WTC11 (cell line): ENCODE measurements at regions not wholly inside any gene's neighbourhood (a gene's known extent, or its start where the extent isn't known, plus 50 kb on each side); places are given as distances from the start of the nearest gene placed in this dataset.
"Not testable (repeated sequence)": the region's sequence is repeated elsewhere in the genome, so short reads cannot be mapped to it uniquely, and the experiment has no call there.

Experiments
- ATAC-seq: fragments of 200-7000 bp; cut with Tn5 transposase; 2 replicates; pipeline ENCODE4 v1.10.0; 2021; ENCODE audit warnings: mild to moderate bottlenecking, moderate library complexity
- CTCF ChIA-PET: fragments of 300-600 bp; sonication (Branson Sonifier 250); formaldehyde crosslinking; loops from one replicate; lab custom pipeline; 2021; ENCODE audit warnings: antibody characterized with exemption; lab: Charles Lee
- POLR2A ChIA-PET: fragments of 350-600 bp; sonication (Branson Sonifier 250); formaldehyde crosslinking; loops from one replicate; lab custom pipeline; 2021; ENCODE audit warnings: antibody characterized with exemption; lab: Charles Lee
- DNase-seq: peaks from one replicate; pipeline ENCODE4 v3.0.0; 2021; ENCODE audit warnings: low spot score
- H3K27ac Mint-ChIP-seq: 2 replicates; pipeline ENCODE4 v1.8.0; 2021; ENCODE audit warnings: mixed read lengths
- H3K27me3 Mint-ChIP-seq: 2 replicates; pipeline ENCODE4 v1.8.0; 2021; ENCODE audit warnings: low read depth, mild to moderate bottlenecking, moderate library complexity, mixed read lengths
- H3K36me3 Mint-ChIP-seq: 2 replicates; pipeline ENCODE4 v1.8.0; 2021; ENCODE audit warnings: mixed read lengths
- H3K4me1 Mint-ChIP-seq: 2 replicates; pipeline ENCODE4 v1.8.0; 2022; ENCODE audit warnings: mixed read lengths
- H3K4me3 Mint-ChIP-seq: 2 replicates; pipeline ENCODE4 v1.8.0; 2021; ENCODE audit warnings: mild to moderate bottlenecking, moderate library complexity, mixed read lengths
- H3K9me3 Mint-ChIP-seq: 2 replicates; pipeline ENCODE4 v1.8.0; 2021; ENCODE audit warnings: mixed read lengths
- CBFB ChIP-seq: sonication (generic); formaldehyde crosslinking; IDR thresholded peaks from 2 replicates; pipeline ENCODE4 v1.8.1; 2022; ENCODE audit warnings: mild to moderate bottlenecking, low read depth, missing genetic modification reagents
- CREM ChIP-seq: sonication (generic); formaldehyde crosslinking; IDR thresholded peaks from 2 replicates; pipeline ENCODE4 v1.8.1; 2022; ENCODE audit warnings: mild to moderate bottlenecking, missing genetic modification reagents, moderate library complexity
- OVOL2 ChIP-seq: fragments of 250-450 bp; sonication (Bioruptor Pico); IDR thresholded peaks from 2 replicates; pipeline ENCODE4 v1.9.0; 2021; ENCODE audit warnings: mild to moderate bottlenecking, borderline replicate concordance
- SMAD4 ChIP-seq: sonication (generic); formaldehyde crosslinking; IDR thresholded peaks from 2 replicates; pipeline ENCODE4 v1.8.0; 2022; ENCODE audit warnings: mild to moderate bottlenecking, missing genetic modification reagents
- TCF7 ChIP-seq: sonication (generic); formaldehyde crosslinking; IDR thresholded peaks from 2 replicates; pipeline ENCODE4 v1.8.0; 2022; ENCODE audit warnings: mild to moderate bottlenecking, low read depth, missing genetic modification reagents, moderate library complexity
- TEAD4 ChIP-seq: sonication (generic); formaldehyde crosslinking; IDR thresholded peaks from 2 replicates; pipeline ENCODE4 v1.8.0; 2022; ENCODE audit warnings: mild to moderate bottlenecking, missing genetic modification reagents
- ZBTB21 ChIP-seq: sonication (generic); formaldehyde crosslinking; IDR thresholded peaks from 2 replicates; pipeline ENCODE4 v1.8.1; 2023; ENCODE audit warnings: mild to moderate bottlenecking, missing genetic modification reagents, borderline replicate concordance
- ZNF219 ChIP-seq: sonication (generic); formaldehyde crosslinking; IDR thresholded peaks from 2 replicates; pipeline ENCODE4 v1.8.0; 2023; ENCODE audit warnings: missing genetic modification reagents, mild to moderate bottlenecking, borderline replicate concordance
- ZNF671 ChIP-seq: fragments of 250-450 bp; sonication (Bioruptor Pico); IDR thresholded peaks from 2 replicates; pipeline ENCODE4 v1.8.0; 2021; ENCODE audit warnings: mild to moderate bottlenecking
- TF ChIP-seq, protein P1 (sequence below): fragments of 250-450 bp; sonication (Bioruptor Pico); IDR thresholded peaks from 2 replicates; pipeline ENCODE4 v1.9.0; 2021; ENCODE audit warnings: mild to moderate bottlenecking, borderline replicate concordance
- TF ChIP-seq, protein P2 (sequence below): sonication (generic); formaldehyde crosslinking; IDR thresholded peaks from 2 replicates; pipeline ENCODE4 v1.8.0; 2023; ENCODE audit warnings: mild to moderate bottlenecking, missing genetic modification reagents
- TF ChIP-seq, protein P3 (sequence below): sonication (generic); formaldehyde crosslinking; IDR thresholded peaks from 2 replicates; pipeline ENCODE4 v1.8.0; 2023; ENCODE audit warnings: missing genetic modification reagents, mild to moderate bottlenecking, borderline replicate concordance
- TF ChIP-seq, protein P4 (sequence below): fragments of 250-450 bp; sonication (Bioruptor Pico); IDR thresholded peaks from 2 replicates; pipeline ENCODE4 v1.9.0; 2021; ENCODE audit warnings: moderate library complexity, mild to moderate bottlenecking, inconsistent platforms, borderline replicate concordance
- TF ChIP-seq, protein P5 (sequence below): sonication (generic); formaldehyde crosslinking; IDR thresholded peaks from 2 replicates; pipeline ENCODE4 v1.8.1; 2023; ENCODE audit warnings: mild to moderate bottlenecking, missing genetic modification reagents
- TF ChIP-seq, protein P6 (sequence below): fragments of 250-450 bp; sonication (Bioruptor Pico); IDR thresholded peaks from 2 replicates; pipeline ENCODE4 v1.9.0; 2021; ENCODE audit warnings: mild to moderate bottlenecking

DNA sequence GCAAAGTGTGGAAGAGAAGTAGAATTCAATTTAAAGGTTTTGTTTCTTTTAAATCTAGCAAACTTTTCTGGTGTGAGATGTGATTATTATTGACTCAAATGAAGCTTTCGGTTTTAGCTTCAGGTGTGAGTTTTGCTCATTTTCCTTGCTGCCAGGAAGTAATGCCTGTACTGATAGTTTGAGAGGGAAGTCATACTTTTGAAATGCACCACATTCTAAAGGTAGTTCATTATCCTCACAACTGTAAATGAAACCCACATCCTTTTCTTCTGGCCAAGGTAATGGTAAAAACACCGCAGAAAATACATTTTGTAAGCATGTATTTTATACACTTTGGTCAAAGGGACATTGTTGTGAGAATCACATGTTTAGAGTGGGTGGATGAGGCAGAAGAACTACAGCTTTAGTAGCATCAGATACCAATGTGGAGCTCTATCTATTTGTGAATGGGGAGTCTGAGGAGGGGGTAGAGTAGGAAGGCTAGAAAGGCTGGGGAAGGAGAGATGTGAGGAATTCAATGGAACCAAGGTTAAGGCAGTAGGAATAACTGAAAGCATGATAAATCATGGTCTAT lies 167.0 kb upstream of the CDKN2B start:
- no peak overlapping the region for H3K27ac Mint-ChIP-seq
- ATAC-seq = no peak

DNA sequence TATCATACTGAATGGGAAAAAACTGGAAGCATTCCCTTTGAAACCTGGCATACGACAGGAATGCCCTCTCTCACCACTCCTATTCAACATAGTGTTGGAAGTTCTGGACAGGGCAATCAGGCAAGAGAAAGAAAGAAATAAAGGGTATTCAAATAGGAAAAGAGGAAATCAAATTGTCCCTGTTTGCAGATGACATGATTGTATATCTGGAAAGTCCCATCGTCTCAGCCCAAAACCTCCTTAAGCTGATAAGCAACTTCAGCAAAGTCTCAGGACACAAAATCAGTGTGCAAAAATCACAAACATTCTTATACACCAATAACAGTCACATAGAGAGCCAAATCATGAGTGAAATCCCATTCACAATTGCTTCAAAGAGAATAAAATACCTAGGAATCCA lies 171.9 kb upstream of the CDKN2B start:
- H3K9me3 Mint-ChIP-seq = peaks cover 23% of the 10 kb centered on the region
- H3K36me3 Mint-ChIP-seq, H3K4me3 Mint-ChIP-seq, H3K27ac Mint-ChIP-seq, H3K27me3 Mint-ChIP-seq, DNase-seq, CTCF ChIA-PET, H3K4me1 Mint-ChIP-seq, ATAC-seq, POLR2A ChIA-PET: not testable (repeated sequence)

More for the DNA sequence above, 167.0 kb upstream of the CDKN2B start:
- POLR2A ChIA-PET = no interaction called here
- CTCF ChIA-PET = no interaction called here
- Mint-ChIP-seq H3K4me1 (no peaks in the 10 kb centered on the region), H3K9me3 (peaks cover 28% of the 10 kb centered on the region), H3K4me3 (no peak overlapping the region), H3K27me3 (peaks cover 9% of the 10 kb centered on the region), H3K36me3 (peaks cover 9% of the 10 kb centered on the region)
- no peak for DNase-seq
- TF ChIP-seq, protein P1, sequence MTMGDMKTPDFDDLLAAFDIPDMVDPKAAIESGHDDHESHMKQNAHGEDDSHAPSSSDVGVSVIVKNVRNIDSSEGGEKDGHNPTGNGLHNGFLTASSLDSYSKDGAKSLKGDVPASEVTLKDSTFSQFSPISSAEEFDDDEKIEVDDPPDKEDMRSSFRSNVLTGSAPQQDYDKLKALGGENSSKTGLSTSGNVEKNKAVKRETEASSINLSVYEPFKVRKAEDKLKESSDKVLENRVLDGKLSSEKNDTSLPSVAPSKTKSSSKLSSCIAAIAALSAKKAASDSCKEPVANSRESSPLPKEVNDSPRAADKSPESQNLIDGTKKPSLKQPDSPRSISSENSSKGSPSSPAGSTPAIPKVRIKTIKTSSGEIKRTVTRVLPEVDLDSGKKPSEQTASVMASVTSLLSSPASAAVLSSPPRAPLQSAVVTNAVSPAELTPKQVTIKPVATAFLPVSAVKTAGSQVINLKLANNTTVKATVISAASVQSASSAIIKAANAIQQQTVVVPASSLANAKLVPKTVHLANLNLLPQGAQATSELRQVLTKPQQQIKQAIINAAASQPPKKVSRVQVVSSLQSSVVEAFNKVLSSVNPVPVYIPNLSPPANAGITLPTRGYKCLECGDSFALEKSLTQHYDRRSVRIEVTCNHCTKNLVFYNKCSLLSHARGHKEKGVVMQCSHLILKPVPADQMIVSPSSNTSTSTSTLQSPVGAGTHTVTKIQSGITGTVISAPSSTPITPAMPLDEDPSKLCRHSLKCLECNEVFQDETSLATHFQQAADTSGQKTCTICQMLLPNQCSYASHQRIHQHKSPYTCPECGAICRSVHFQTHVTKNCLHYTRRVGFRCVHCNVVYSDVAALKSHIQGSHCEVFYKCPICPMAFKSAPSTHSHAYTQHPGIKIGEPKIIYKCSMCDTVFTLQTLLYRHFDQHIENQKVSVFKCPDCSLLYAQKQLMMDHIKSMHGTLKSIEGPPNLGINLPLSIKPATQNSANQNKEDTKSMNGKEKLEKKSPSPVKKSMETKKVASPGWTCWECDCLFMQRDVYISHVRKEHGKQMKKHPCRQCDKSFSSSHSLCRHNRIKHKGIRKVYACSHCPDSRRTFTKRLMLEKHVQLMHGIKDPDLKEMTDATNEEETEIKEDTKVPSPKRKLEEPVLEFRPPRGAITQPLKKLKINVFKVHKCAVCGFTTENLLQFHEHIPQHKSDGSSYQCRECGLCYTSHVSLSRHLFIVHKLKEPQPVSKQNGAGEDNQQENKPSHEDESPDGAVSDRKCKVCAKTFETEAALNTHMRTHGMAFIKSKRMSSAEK (CRISPR knock-in tag) = no peak
- no peak for TF ChIP-seq ZNF671
- no peak for TF ChIP-seq OVOL2 (CRISPR knock-in tag)
- TF ChIP-seq, protein P2, sequence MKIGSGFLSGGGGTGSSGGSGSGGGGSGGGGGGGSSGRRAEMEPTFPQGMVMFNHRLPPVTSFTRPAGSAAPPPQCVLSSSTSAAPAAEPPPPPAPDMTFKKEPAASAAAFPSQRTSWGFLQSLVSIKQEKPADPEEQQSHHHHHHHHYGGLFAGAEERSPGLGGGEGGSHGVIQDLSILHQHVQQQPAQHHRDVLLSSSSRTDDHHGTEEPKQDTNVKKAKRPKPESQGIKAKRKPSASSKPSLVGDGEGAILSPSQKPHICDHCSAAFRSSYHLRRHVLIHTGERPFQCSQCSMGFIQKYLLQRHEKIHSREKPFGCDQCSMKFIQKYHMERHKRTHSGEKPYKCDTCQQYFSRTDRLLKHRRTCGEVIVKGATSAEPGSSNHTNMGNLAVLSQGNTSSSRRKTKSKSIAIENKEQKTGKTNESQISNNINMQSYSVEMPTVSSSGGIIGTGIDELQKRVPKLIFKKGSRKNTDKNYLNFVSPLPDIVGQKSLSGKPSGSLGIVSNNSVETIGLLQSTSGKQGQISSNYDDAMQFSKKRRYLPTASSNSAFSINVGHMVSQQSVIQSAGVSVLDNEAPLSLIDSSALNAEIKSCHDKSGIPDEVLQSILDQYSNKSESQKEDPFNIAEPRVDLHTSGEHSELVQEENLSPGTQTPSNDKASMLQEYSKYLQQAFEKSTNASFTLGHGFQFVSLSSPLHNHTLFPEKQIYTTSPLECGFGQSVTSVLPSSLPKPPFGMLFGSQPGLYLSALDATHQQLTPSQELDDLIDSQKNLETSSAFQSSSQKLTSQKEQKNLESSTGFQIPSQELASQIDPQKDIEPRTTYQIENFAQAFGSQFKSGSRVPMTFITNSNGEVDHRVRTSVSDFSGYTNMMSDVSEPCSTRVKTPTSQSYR = no peak
- TF ChIP-seq TCF7 (CRISPR knock-in tag) = no peak
- no peak for TF ChIP-seq TEAD4

DNA sequence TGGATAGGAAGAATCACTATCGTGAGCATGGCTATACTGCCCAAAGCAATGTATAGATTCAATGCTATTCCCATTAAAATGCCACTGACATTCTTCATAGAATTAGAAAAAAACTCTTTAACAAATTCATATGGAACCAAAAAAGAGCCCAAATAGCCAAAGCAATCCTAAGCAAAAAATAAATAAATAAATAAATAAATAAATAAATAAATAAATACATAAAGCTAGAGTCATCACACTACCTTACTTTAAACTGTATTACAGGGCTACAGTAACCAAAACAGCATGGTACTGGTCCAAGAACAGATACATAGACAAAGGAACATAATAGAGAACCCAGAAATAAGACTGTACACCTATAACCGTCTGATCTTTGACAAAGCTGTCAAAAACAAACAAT lies 180.4 kb upstream of the CDKN2B start:
- CTCF ChIA-PET = no interaction called here
- no peak overlapping the region for H3K27ac Mint-ChIP-seq
- H3K9me3 Mint-ChIP-seq = peaks cover 8% of the 10 kb centered on the region
- no peak overlapping the region for H3K4me3 Mint-ChIP-seq
- H3K36me3 Mint-ChIP-seq = no peaks in the 10 kb centered on the region
- no peaks in the 10 kb centered on the region for H3K4me1 Mint-ChIP-seq
- no peak for DNase-seq
- H3K27me3 Mint-ChIP-seq = no peaks in the 10 kb centered on the region
- POLR2A ChIA-PET = no interaction called here
- no peak for ATAC-seq
- TF ChIP-seq ZNF219 (CRISPR knock-in tag) (no peak), CREM (CRISPR knock-in tag) (no peak), OVOL2 (CRISPR knock-in tag) (no peak), ZBTB21 (no peak), ZNF671 (no peak), SMAD4 (CRISPR knock-in tag) (no peak), CBFB (CRISPR knock-in tag) (no peak)
- TF ChIP-seq, protein P3, sequence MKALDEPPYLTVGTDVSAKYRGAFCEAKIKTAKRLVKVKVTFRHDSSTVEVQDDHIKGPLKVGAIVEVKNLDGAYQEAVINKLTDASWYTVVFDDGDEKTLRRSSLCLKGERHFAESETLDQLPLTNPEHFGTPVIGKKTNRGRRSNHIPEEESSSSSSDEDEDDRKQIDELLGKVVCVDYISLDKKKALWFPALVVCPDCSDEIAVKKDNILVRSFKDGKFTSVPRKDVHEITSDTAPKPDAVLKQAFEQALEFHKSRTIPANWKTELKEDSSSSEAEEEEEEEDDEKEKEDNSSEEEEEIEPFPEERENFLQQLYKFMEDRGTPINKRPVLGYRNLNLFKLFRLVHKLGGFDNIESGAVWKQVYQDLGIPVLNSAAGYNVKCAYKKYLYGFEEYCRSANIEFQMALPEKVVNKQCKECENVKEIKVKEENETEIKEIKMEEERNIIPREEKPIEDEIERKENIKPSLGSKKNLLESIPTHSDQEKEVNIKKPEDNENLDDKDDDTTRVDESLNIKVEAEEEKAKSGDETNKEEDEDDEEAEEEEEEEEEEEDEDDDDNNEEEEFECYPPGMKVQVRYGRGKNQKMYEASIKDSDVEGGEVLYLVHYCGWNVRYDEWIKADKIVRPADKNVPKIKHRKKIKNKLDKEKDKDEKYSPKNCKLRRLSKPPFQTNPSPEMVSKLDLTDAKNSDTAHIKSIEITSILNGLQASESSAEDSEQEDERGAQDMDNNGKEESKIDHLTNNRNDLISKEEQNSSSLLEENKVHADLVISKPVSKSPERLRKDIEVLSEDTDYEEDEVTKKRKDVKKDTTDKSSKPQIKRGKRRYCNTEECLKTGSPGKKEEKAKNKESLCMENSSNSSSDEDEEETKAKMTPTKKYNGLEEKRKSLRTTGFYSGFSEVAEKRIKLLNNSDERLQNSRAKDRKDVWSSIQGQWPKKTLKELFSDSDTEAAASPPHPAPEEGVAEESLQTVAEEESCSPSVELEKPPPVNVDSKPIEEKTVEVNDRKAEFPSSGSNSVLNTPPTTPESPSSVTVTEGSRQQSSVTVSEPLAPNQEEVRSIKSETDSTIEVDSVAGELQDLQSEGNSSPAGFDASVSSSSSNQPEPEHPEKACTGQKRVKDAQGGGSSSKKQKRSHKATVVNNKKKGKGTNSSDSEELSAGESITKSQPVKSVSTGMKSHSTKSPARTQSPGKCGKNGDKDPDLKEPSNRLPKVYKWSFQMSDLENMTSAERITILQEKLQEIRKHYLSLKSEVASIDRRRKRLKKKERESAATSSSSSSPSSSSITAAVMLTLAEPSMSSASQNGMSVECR (CRISPR knock-in tag) = no peak
- TF ChIP-seq, protein P4, sequence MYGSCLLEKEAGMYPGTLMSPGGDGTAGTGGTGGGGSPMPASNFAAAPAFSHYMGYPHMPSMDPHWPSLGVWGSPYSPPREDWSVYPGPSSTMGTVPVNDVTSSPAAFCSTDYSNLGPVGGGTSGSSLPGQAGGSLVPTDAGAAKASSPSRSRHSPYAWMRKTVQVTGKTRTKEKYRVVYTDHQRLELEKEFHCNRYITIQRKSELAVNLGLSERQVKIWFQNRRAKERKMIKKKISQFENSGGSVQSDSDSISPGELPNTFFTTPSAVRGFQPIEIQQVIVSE = no peak
- TF ChIP-seq, protein P5, sequence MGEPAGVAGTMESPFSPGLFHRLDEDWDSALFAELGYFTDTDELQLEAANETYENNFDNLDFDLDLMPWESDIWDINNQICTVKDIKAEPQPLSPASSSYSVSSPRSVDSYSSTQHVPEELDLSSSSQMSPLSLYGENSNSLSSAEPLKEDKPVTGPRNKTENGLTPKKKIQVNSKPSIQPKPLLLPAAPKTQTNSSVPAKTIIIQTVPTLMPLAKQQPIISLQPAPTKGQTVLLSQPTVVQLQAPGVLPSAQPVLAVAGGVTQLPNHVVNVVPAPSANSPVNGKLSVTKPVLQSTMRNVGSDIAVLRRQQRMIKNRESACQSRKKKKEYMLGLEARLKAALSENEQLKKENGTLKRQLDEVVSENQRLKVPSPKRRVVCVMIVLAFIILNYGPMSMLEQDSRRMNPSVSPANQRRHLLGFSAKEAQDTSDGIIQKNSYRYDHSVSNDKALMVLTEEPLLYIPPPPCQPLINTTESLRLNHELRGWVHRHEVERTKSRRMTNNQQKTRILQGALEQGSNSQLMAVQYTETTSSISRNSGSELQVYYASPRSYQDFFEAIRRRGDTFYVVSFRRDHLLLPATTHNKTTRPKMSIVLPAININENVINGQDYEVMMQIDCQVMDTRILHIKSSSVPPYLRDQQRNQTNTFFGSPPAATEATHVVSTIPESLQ (CRISPR knock-in tag) = no peak
- TF ChIP-seq, protein P6, sequence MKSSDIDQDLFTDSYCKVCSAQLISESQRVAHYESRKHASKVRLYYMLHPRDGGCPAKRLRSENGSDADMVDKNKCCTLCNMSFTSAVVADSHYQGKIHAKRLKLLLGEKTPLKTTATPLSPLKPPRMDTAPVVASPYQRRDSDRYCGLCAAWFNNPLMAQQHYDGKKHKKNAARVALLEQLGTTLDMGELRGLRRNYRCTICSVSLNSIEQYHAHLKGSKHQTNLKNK = no peak
